GM18909 (cell line): ENCODE measurements at regions not wholly inside any gene's neighbourhood (a gene's known extent, or its start where the extent isn't known, plus 50 kb on each side); places are given as distances from the start of the nearest gene placed in this dataset.
"Not testable (repeated sequence)": the region's sequence is repeated elsewhere in the genome, so short reads cannot be mapped to it uniquely, and the experiment has no call there.

Source experiments
- ATAC-seq: cut with Tn5 transposase; IDR thresholded peaks from one replicate; pipeline ENCODE4 v1.9.1; 2021; ENCODE audit warnings: mild to moderate bottlenecking; ENCODE audit not compliant: unreplicated experiment, poor library complexity

DNA sequence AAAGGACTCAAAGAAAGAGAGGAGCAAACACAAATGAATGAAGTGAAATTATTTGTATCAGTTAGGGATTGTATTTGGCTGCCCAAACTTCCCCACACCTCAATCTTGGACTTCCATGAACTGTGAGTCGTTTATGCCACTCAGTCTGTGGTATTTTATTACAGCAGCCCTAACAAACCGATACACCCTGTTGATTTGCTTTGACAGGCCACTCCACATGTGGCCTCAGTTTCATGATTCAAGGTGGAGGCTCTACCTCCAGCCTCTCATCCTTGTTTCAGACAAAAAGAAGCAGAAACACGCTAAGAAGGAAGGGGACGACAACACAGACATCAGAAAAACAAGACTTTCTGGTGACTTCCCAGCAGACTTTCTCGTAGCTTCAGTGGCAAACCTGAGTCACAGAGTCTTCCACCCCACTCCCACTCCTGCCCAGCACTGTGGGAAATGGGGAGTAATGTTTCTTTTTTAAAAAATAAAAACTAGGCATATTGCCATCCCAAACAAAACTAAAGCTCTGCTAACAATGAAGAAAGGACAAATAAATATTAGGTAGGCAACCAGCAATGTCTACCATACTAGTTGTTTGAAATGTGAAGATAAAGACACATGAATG is 52.2 kb upstream of the ABCA1 start:
- no peak for ATAC-seq

DNA sequence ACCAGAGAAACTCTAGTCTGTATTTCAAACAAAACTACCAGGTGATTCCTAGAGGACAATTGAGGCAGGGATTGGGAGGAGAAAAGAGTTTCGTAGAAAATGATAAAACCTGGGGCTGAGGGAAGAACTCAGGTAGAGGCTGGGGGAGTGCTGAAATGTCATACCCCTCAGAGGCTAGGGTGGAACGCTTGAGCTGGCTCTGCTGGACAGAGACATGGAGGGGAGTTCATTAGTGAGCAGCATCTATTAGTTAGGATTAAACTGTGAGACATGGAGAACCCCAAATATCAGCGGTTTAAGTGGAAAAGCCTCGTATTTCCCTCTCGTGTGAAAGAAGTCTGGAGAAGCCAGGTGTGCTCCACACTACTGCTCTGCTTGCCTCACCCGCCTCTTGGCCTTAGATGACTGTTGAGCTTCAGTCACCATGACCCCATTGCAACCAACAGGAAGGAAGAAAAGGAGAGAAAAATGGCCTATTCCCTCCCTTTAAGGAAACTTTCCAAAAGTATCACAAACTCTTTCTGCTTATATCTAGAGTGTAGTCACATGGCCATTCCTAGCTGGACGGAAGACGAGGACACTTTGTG is 53.7 kb upstream of the ABCA1 start:
- no peak for ATAC-seq

DNA sequence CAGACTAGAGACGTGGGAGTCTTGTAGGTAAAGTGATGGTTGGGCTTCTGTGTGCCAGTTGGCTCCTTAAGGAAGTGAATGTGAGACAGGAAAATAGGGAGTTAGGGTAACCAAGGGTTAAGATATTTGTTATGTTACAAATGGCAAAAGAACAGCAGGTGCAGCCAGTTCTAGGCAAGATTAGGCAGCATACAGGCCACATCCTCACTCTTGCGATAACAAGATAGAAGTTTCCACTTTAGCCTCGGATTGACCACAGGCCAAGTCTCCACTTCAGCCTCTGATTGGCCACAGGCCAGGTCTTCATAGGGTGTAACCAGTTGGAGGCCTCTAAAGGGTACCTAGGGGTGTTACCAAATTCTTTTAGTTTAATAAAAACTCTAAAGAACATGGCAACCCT is 54.6 kb upstream of the ABCA1 start:
- no peak for ATAC-seq

DNA sequence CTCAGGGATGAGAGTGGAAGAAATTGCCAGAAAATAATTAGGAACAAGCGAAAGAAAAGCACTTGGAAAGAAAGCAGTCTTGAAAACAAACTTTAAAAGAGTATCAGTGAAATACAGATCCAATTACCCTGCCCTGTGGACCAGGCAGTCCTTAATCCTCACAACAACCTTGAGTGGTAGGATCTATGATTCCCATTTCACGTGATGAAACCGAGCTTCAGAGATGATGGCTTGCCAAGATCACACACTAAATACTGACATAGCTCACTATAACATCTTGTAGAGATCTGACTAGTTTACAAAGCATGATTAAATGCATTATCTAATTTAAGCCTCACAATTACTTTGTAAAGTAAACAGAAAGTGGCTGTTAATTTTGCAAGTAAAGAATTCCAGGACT is 55.5 kb upstream of the ABCA1 start:
- ATAC-seq: no peak

DNA sequence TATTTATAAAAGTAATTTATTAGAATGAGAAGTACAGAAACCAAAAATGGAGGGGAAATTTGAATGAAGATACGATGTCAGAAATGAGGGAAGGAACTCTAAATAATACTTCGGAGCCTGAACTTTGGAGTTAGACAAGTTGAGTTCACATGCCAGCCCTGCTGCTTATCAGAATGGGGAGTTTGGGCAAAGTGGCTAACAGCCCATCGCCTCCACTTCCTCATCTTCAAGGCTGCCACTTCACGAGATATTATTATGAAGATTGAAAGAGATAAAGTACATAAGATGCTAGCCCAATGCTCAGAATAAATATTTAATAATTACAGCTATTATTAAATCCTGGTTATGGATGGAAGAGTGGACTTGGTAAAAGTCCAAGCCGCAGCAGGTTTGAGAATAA is 56.2 kb upstream of the ABCA1 start:
- no peak for ATAC-seq

DNA sequence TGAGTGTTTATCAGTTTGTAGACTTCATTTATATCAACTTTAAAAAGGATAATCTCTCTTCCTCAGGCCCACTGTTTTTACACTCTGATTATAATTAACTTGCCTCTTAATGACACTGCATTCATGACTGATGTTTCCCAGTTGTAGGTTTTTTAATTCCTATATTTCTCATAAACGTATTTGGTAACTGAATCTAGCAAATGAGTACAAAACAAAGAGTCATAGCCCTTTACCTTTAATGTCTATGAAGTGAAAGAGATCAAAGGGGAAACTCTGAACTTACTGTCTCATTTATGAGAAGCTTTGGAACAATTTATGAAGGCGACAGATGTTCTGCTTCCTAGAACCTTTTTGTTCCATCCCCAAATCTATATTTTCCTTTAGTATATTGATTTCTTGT is 56.6 kb upstream of the ABCA1 start:
- ATAC-seq: no peak

DNA sequence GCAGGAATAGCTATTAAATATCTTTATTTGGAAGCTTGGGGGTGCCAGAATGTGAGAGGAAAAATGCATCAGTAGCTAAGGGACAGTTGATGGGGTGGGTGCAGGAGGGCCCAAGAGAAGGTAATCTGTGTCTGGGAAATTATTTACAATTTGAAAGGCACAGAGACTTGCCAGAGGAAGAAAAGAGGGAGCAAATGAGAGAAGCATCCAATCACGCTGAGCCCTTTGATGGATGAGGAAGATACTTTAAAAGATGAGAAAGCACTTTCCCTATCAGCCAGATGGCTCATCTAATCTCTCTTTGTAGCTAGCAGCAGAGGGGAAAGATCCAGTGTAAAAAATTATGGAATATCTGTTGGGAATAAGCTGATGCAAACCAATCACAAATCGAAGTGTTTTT is 57.0 kb upstream of the ABCA1 start:
- ATAC-seq: no peak

DNA sequence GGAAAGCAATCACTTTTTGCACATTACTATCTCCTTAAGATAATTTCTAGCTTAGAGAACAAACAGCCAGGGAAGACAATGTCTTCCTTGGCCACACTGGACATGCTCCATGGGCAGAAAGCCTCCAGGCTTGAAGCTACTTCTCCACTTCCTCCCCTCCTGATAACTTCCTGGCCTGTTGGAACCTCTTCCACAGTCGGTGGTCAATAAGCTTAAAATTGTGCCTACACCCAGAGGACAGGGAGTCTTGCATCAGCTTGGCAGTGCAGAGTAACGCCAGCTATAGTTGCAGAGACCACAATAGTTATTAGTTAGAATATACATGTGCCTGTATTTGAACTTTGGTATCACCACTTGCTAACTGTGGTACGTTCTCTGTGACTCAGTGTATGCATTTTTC is 58.1 kb upstream of the ABCA1 start:
- no peak for ATAC-seq

DNA sequence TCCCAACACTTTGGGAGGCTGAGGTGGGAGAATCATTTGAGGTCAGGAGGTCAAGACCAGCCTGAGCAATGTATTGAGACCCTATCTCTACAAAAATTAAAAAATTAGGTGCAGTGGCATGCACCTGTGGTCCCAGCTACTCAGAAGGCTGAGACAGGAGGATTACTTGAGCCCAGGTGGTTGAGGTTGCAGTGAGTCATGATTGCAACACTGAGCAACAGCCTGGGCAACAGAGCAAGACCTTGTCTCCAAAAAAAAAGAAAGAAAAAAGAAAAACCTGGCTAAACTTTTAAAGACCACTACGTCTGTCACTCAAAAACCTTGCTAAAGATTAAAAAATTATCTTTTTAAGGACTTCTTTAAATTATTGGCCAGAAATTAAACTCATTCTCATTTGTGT is 59.8 kb upstream of the ABCA1 start:
- ATAC-seq: no peak

DNA sequence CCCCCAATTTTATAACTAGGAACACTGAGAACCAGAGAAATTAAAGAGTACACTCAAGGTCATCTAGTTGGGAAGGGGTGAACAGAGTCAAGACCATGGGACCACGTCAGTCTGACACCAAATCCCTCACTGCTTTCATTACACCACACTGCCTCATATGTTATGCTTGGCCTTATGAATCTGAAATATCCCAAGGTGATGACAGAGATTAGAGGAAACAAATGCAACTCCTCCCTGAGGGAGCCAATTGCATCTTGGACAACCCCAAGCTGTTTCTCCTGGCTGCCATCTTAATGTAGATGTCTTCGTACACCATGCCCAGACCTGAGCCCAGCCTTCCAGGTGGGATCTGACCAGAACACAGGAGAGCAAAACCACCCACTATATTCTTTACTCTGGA is 60.6 kb upstream of the ABCA1 start:
- no peak for ATAC-seq

DNA sequence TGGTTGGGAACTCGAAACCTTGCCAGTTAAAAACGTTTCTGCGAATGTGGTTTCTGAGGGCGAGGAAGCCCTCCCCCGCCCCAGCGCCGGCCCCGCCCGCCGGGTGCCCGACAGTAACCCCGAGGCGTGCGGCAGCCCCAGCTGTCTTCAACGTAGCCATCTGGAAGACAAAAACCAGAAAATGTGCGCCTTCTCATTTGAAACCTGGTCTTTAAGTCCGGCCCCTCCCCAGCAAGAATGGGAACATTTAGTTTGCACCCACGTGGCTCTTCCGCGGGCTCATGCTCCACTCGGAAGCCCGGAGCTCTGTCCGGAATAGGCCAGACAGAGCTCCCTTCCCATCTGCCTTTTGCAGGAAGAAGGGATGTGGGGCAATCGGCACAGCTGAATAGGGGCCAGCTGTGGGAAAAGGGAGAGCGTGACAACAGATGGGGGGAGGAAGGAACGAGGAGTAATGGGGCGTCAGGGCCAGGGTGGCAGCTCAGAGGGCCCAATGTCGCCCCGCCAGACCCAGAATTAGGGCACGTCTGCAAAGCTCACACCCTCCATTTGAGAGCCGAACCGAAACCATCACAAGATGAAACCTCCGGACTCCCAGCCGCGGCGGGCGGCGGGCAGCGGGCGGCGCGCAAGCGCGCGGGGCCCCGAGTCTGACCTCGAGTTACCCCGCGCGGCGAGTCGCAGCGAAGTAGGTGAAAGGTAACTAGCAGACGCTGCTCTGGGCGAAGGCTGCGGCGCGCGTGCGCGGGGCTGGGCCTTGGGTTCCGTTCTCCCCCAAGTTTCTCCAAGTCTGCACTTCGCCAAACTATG is 63.4 kb upstream of the ABCA1 start:
- peak; percentile 90 for ATAC-seq

DNA sequence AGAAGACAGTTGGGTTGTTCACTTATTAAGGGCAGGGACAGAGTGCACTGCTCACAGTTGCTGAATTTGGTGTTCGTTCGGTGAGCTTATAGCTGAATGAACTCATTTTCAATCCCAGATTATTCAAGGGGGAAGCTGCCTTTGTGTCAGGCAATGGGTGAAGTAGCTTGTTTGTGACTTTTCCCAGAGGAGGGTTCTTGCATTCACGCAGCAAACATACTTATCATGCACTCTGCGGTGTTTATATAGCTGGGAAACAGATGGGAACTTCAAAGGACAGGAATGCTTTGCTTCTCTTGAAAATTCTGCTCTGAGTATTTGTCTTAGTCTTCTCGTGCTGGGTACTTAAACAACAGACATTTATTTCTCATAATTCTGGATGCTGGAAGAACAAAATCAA is 64.7 kb upstream of the ABCA1 start:
- no peak for ATAC-seq

DNA sequence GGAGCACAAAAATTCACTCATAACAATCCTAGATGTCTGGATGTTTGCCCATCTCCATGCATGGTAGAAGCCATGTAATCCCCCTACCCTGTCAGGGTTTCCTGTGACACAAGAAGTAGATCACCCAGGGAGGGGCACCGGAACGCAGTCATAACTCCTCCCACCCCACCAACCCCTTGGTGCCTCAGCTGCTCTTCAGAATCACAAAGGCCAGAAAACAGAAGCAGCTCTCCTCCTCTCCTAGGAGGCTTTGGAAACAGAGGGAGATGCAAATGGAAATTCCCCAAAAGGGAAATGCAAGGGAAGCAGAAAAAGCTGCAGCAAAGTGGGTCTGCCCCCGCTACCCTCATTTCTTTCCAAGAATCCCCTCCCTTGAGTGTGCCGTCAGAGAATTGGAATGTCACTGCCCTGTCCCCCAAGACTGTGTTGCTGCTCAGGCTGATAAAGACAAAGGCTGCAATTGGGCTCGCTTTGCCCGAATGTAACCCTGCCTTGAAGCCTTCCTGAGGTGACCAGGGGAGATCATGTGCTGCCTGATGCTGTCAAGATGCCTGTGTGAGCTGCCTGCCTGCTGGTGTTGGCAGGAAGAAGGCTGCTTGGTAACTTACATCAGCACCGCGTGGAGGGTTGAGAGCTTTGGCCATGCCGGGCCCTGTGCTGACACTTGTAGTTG is 65.5 kb upstream of the ABCA1 start:
- ATAC-seq: no peak

DNA sequence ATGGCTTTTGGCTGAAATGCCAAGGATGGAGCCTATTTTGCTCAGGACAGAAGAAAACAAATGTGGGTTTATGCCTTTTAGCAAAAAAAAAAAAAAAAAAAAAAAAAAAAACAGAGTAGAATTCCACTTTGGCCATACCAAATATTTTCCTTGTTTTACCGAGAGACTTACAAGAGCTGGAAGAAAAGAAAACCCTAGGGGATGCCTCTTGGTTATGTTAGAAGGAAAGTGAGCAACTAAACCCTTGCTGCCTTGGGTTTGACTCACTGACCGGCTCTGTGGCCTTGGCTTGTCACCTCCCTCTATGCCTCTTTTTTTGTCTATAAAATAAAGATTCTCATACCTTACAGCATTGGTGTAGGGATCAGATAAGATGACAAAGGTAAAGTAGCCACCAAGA is 69.6 kb upstream of the ABCA1 start:
- no peak for ATAC-seq

DNA sequence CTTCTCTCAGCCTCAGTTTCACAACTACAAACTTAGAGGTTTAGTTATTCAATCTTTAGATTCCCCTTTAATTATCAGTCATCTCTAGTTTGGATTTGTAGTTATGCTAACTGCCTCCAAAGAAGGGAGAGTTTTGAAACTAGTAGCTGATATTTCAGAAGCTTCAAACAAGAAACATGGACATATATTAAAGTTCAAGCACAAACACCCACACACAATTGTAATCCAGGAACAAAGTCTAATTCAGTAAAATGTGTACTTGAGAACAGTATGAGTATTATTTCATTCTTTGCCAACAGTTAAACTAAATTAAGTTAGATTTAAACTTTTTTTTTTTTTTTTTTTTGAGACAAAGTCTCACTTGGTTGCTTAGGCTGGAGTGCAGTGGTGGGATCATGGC is 71.2 kb upstream of the ABCA1 start:
- ATAC-seq: no peak

DNA sequence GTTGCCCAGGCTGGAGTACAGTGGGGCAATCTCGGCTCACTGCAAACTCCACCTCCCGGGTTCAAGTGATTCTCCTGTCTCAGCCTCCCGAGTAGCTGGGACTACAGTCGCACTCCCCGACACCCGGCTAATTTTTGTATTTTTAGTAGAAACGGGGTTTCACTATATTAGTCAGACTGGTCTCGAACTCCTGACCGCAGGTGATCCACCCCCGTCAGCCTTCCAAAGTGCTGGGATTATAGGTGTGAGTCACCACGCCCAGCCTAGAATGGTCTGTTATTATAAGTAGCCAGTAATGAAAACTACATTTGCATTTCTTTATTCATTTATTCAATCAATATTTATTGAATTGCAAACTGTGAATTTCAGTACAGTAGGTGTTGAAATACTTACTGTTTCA is 72.6 kb upstream of the ABCA1 start:
- ATAC-seq: not testable (repeated sequence)

DNA sequence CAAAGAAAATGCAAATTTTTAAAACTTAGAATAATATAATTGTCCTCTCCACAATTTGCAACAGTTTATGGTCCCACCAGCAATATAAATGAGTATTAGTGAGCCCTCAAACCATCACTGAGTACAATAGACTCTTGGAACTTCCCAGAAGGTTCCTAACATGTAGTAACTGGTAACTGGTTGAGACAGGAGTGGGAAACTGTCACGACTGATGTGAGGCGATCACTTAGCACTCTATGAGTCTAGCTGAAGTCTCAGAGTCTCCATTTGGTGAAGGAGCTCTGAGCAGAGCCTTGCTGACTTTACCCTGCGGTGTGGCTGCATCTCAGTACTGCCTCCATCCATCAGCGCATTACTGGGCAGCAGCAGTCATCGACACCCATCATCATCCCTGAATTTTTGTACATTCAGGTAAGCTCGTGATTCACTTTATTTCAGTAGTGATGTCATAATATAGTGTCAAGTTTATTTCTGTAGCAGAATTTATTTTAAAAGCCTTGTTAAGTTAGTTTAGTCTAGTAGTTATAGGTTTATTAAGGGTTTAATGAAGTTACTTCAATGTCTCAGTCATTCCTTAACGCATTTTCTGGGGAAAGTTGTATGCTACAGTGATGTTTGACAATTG is 76.6 kb upstream of the ABCA1 start:
- no peak for ATAC-seq

DNA sequence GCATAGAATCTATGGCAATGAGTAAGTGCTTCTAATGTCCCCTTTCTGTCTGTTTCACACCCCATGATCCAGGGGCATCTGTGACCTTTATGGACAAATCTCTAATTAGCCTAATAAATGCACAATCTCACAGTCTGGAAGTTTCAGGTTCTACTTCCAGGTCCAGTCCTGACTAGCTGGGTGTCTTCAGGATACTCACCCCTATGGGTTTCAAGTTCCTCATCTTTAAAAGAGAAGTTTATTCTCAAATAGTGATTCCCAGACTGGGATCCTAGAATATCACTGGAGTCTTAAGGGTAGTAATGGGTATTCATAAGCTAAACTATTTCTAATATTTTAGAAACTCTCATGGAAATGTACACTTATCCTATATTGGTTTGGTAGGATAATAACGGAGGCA is 77.2 kb upstream of the ABCA1 start:
- ATAC-seq: no peak

DNA sequence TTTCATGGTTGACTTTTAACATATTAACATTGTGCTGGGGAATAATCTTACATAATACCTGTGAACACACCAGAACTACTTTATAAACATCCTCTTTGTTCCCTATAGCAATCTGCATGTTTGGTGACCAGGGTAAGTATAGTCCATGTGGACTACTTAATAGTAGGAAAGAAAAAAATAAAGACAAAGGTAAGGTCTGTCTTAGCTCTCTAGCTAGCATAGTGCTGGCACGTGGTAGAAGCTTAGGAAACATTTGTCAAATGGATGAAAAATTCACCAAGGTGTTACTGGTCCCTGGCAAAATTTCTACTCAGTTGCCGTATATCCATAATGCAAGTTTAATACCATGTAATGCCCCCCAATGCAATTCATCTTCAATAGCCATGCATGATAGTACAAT is 78.6 kb upstream of the ABCA1 start:
- no peak for ATAC-seq

DNA sequence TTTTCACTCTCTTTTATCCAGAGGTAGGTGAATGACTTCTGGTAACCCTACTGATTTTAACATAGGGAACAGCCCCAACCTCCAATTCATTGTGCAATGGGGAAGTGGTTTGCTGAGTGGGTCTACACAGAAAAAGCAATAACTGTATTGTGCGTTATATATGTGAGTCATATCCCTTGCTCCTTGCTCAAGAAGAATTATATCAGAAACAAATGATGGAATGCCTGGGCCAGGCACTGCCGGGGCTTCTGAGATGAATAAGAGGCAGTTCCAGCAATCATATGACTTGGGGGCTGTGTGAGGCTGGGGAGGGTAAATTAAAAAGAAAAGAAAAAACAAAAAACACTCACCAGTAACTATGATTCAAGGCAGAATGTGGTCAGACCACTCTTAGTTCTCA is 79.2 kb upstream of the ABCA1 start:
- ATAC-seq: no peak

DNA sequence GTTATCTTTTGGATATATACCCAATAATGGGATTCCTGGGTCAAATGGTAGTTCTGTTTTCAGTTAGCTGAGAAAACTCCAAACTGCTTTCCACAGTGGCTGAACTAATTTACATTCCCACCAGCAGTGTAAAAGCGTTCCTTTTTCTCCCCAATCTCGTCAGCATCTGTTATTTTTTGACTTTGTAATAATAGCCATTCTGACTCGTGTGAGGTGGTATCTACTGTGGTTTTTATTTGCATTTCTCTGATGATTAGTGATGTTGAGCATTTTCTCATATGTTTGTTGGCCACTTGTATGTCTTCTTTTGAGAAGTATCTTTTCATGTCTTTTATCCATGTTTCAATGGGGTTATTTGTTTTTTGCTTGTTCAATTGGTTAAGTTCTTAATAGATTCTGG is 82.1 kb upstream of the ABCA1 start:
- ATAC-seq: not testable (repeated sequence)
